ENCODE measurements at regions not wholly inside any gene's neighbourhood (a gene's known extent, or its start where the extent isn't known, plus 50 kb on each side); places are given as distances from the start of the nearest gene placed in this dataset.

DNA sequence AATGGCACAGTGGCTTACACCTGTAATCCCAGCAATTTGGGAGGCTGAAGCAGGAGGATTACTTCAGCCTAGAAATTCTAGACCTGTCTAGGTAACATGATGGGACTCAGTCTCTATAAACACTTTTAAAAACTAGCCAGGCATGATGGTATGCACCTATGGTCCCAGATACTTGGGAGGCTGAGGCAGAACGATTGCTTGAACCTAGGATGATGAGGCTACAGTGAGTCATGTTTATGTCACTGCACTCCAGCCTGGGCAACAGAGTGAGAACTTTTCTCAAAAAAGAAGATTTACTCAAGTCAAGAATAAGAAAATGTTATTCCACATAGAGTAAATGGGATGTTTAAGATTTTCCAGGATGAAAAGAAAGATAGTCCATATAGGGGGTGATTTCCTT lies 158.6 kb downstream of the HNMT start:
- no peaks in the 10 kb centered on the region for H3K27me3 Mint-ChIP-seq
- H3K27ac Mint-ChIP-seq, result no peak overlapping the region
- H3K36me3 Mint-ChIP-seq, result no peaks in the 10 kb centered on the region
- no peaks in the 10 kb centered on the region for H3K4me1 Mint-ChIP-seq
- H3K4me3 Mint-ChIP-seq, result no peak overlapping the region
- H3K9me3 Mint-ChIP-seq, result no peaks in the 10 kb centered on the region

- Mint-ChIP-seq H3K4me1 (no peaks in the 10 kb centered on the region), H3K36me3 (no peaks in the 10 kb centered on the region), H3K27ac (no peak overlapping the region), H3K4me3 (no peak overlapping the region), H3K9me3 (no peaks in the 10 kb centered on the region), H3K27me3 (no peaks in the 10 kb centered on the region)
These were observed 159.5 kb downstream of the HNMT start for GRCh38 chr2:138123741-138124140.

- H3K4me3 Mint-ChIP-seq, result no peak overlapping the region
- no peaks in the 10 kb centered on the region for H3K27me3 Mint-ChIP-seq
- H3K36me3 Mint-ChIP-seq, result no peaks in the 10 kb centered on the region
- H3K4me1 Mint-ChIP-seq, result no peaks in the 10 kb centered on the region
- H3K27ac Mint-ChIP-seq, result no peak overlapping the region
- H3K9me3 Mint-ChIP-seq, result no peaks in the 10 kb centered on the region
These were observed 160.2 kb downstream of the HNMT start for GRCh38 chr2:138124521-138124920.

DNA sequence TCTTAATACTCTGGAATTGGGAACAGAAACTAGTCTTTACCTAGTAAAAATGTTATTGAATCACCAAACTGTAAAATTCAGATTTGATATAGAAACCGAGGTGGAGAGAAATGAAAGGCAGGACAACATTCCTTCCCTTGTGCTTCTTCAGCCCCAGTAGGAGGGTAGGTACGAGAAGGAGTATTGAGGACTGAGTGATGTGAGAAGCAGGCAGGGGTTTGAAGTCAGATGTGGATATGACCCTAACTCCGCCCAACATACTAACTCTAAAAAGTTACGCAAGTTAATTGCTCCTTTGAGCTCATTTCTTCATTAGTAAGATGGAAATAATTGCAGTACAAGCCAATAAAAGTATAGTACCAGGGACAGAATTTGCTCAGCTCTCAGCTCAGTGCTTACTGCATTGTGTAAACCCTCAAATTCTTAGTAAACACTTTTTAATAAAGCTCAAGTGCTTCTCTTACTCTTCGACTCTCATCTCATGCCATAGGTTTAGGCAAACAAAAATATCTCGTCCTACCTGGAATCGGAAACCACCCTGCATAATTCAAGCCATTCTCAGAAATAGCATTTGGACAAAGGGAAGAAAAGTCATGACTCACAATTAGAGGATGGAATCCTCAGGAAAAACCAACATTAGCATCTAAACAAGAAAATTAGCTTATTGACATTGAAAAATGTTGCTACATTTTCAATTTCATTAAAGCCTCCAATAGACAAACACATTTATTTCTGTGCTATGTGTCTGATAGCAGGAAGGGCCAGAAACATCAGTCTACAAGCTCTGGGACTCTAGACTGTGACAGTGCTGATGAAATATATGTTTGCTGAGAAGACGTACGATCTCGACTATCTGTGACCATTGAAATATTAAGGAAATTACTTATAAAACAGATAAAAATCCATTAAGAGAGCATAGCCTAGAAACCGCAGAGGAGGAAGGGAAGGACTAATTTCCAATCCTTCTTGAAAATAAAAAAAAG lies 161.3 kb downstream of the HNMT start:
- H3K4me1 Mint-ChIP-seq, result no peaks in the 10 kb centered on the region
- H3K36me3 Mint-ChIP-seq, result no peaks in the 10 kb centered on the region
- no peaks in the 10 kb centered on the region for H3K27me3 Mint-ChIP-seq
- no peak overlapping the region for H3K27ac Mint-ChIP-seq
- H3K4me3 Mint-ChIP-seq, result no peak overlapping the region
- H3K9me3 Mint-ChIP-seq, result no peaks in the 10 kb centered on the region

DNA sequence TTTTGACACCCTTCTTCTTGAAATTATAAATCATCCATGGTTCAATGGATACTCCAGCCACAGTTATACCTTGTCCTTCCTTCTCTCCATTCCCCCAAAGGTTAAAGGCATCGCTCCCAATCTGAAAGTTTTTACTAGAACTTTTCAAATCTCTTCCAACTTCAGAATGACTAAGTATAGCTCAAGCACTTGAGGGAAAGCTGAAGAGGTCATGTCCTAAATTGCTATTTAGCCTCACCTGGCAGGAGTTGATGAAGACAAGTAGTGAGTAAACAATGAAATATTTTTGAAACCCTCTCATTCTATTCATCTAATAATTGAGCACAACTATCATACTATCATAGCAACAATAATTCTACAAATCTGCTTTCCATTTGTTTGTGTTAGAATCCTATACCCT lies 167.8 kb downstream of the HNMT start:
- no peaks in the 10 kb centered on the region for H3K9me3 Mint-ChIP-seq
- H3K4me3 Mint-ChIP-seq, result no peak overlapping the region
- no peaks in the 10 kb centered on the region for H3K27me3 Mint-ChIP-seq
- no peak overlapping the region for H3K27ac Mint-ChIP-seq
- H3K36me3 Mint-ChIP-seq, result no peaks in the 10 kb centered on the region
- no peaks in the 10 kb centered on the region for H3K4me1 Mint-ChIP-seq

DNA sequence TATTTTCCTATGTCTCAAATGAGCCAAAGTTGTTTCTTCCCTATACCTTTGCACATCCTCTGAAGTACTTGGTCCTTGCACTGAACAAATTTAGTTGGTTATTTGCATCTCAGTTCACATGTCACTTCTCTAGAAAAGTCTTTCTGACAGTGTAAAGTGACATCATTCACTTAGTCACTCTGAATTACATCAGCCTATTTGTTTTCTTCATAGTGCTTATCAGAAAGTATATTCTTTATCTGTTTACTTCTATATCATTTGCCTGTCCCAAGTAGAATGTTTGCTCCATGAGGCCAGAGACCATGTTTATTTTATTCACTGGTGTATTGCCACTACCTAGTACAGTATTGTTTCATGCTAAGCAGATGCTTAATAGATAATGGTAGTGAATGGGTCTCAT lies 173.7 kb downstream of the HNMT start:
- Mint-ChIP-seq H3K4me3 (no peak overlapping the region), H3K4me1 (no peaks in the 10 kb centered on the region), H3K36me3 (no peaks in the 10 kb centered on the region), H3K27me3 (no peaks in the 10 kb centered on the region), H3K27ac (no peak overlapping the region), H3K9me3 (no peaks in the 10 kb centered on the region)

DNA sequence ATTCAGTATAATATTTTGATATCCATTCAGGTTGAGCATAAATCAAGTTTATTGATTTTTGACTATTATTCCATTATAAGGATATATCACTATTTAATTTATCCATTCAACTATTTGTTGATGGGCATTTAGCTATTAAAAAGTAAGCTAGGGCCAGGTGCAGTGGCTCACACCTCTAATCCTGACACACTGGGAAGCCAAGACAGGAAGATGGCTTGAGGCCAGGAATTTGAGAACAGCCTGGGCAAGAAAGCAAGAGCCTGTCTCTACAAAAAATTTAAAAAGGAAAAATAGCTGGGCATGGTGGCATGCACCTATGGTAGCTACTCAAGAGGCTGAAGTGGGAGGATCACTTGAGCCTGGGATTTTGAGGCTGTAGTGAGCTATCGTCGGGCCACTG lies 183.5 kb downstream of the HNMT start:
- H3K9me3 Mint-ChIP-seq, result peaks cover 4% of the 10 kb centered on the region
- no peaks in the 10 kb centered on the region for H3K4me1 Mint-ChIP-seq
- H3K36me3 Mint-ChIP-seq, result no peaks in the 10 kb centered on the region
- no peak overlapping the region for H3K4me3 Mint-ChIP-seq
- no peaks in the 10 kb centered on the region for H3K27me3 Mint-ChIP-seq
- H3K27ac Mint-ChIP-seq, result no peak overlapping the region

GRCh38 chr2:138155304-138155703 lies 191.0 kb downstream of the HNMT start:
- H3K36me3 Mint-ChIP-seq, result no peaks in the 10 kb centered on the region

DNA sequence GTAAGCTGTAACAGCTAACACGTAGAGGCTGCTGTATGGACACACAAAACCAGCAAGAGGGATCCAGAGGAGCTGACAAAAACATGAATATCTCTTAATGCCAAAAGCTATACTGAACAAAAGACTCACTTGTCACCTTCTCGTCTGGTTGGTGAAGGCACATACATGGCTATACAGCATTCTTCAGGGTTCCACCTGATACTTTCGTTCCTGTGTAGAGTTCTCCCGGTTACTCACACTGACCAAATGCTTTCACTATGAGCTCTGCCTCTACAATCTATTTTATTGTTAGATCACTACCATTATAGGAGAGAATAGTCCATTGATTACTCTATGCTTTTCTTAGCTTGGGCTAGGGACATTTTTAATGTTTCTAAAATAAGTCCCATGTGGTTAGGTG lies 193.1 kb downstream of the HNMT start:
- peaks cover 2% of the 10 kb centered on the region for H3K27me3 Mint-ChIP-seq
- no peaks in the 10 kb centered on the region for H3K36me3 Mint-ChIP-seq
- no peak overlapping the region for H3K27ac Mint-ChIP-seq
- no peaks in the 10 kb centered on the region for H3K4me1 Mint-ChIP-seq
- no peak overlapping the region for H3K4me3 Mint-ChIP-seq
- no peaks in the 10 kb centered on the region for H3K9me3 Mint-ChIP-seq

More at GRCh38 chr2:138155304-138155703, 191.0 kb downstream of the HNMT start:
- H3K4me1 Mint-ChIP-seq, result no peaks in the 10 kb centered on the region
- peaks cover 2% of the 10 kb centered on the region for H3K27me3 Mint-ChIP-seq
- no peaks in the 10 kb centered on the region for H3K9me3 Mint-ChIP-seq
- H3K27ac Mint-ChIP-seq, result no peak overlapping the region
- no peak overlapping the region for H3K4me3 Mint-ChIP-seq

GRCh38 chr2:138170485-138170884 lies 206.2 kb downstream of the HNMT start:
- no peaks in the 10 kb centered on the region for H3K4me1 Mint-ChIP-seq
- H3K27ac Mint-ChIP-seq, result no peak overlapping the region
- H3K27me3 Mint-ChIP-seq, result no peaks in the 10 kb centered on the region
- H3K4me3 Mint-ChIP-seq, result no peak overlapping the region
- H3K36me3 Mint-ChIP-seq, result no peaks in the 10 kb centered on the region
- H3K9me3 Mint-ChIP-seq, result peaks cover 14% of the 10 kb centered on the region

- no peak overlapping the region for H3K4me3 Mint-ChIP-seq
- H3K27me3 Mint-ChIP-seq, result no peaks in the 10 kb centered on the region
These were observed 207.0 kb downstream of the HNMT start for GRCh38 chr2:138171244-138171643.

GRCh38 chr2:138175066-138175465 lies 210.8 kb downstream of the HNMT start:
- H3K9me3 Mint-ChIP-seq, result no peaks in the 10 kb centered on the region
- H3K4me1 Mint-ChIP-seq, result no peaks in the 10 kb centered on the region
- no peaks in the 10 kb centered on the region for H3K27me3 Mint-ChIP-seq
- no peak overlapping the region for H3K27ac Mint-ChIP-seq
- H3K4me3 Mint-ChIP-seq, result no peak overlapping the region
- no peaks in the 10 kb centered on the region for H3K36me3 Mint-ChIP-seq

More at GRCh38 chr2:138171244-138171643, 207.0 kb downstream of the HNMT start:
- Mint-ChIP-seq H3K36me3 (no peaks in the 10 kb centered on the region), H3K27ac (no peak overlapping the region), H3K9me3 (peaks cover 14% of the 10 kb centered on the region), H3K4me1 (no peaks in the 10 kb centered on the region)

DNA sequence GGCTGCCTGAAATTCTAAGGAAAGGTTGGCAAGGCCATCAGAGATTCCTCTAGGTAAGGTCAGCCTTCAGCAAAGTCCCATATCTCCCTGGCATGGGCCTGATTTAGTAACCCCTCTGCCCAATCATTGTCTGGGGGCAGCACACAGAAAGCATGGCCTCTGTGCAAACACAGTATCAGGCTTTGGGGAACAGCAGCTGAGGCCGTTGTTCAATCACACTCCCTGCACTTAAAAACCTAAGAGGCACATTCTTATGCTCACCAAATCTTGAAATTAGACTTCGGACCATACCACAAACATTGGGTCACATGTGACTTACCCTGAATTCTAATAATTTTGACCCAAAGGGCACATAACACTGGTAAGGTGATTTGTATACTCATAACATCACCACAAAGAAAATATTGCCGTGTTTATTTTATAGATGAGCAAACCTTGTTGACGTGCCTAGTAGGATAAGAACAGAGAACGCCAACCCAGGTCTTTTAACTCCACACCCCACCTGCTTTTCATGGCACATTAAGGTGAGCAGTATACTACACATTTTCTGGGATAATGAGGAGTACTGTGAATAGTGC lies 212.7 kb downstream of the HNMT start:
- Mint-ChIP-seq H3K36me3 (no peaks in the 10 kb centered on the region), H3K4me3 (no peak overlapping the region), H3K27me3 (no peaks in the 10 kb centered on the region), H3K27ac (no peak overlapping the region), H3K4me1 (no peaks in the 10 kb centered on the region), H3K9me3 (no peaks in the 10 kb centered on the region)

- Mint-ChIP-seq H3K4me1 (no peaks in the 10 kb centered on the region), H3K27ac (no peak overlapping the region), H3K27me3 (no peaks in the 10 kb centered on the region), H3K4me3 (no peak overlapping the region), H3K36me3 (no peaks in the 10 kb centered on the region), H3K9me3 (no peaks in the 10 kb centered on the region)
These were observed 213.4 kb downstream of the HNMT start for GRCh38 chr2:138177693-138178092.

DNA sequence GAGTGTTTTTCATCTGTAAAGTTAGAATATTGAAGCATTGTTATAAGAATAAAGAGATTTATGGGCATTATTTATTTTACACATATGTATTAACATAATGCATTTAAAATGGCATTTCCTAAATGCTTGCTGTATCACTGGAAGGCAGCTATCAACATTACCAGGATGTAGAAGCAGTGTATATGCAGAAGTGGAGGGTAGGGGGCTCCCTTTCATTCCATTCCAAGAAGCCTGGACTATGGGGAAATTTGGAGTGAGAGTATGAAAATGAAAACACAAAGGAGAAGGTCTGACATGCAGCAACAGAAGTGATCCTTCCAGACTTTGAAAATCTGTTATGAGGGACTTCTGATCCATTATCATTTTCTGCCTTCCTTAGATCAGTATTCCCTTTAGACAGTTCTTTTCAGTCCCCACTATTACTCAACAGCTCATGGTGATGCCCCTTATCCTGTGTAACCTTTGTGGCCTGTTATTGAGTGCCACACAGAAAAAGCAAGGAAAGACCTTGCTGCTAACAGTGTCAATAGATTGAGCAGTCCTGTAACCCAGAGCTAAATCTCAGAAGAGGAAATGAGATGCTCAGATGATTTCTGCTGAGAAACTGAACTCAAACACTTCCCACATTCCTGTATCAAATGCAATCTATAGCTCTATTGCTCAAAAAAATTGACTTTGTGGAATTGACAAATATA lies 216.6 kb downstream of the HNMT start:
- Mint-ChIP-seq H3K4me3 (no peak overlapping the region), H3K4me1 (no peaks in the 10 kb centered on the region), H3K36me3 (no peaks in the 10 kb centered on the region), H3K9me3 (no peaks in the 10 kb centered on the region), H3K27ac (no peak overlapping the region), H3K27me3 (no peaks in the 10 kb centered on the region)
